NOMO-1 (cell line): ENCODE measurements at regions not wholly inside any gene's neighbourhood (a gene's known extent, or its start where the extent isn't known, plus 50 kb on each side); places are given as distances from the start of the nearest gene placed in this dataset.

Experiments
- DNase-seq, 2 experiments: peaks; one replicate each; lab custom pipeline; 2025; ENCODE audit not compliant: unreplicated experiment in 2 of 2; lab: John Stamatoyannopoulos, UW

DNA sequence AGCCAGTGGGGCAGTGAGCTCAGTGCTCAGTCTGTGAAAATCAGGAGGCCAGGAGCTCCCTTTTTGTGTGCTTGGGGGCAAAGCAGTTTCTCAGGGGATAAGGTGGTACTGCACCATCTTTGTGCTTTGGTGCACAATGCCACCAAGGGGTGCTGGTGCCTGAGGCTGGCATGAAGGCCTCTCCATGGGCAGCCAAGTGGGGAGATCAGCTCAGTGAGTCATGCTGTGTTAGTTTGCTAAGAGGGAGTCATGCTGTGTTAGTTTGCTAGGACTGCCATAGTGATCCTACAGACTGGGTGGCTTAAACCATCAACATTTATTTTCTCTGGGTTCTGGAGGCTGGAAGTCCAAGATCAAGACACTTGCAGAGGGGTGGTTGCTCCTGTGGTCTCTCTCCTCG is 428.1 kb downstream of the PRDM2 start:
- no peak for DNase-seq

DNA sequence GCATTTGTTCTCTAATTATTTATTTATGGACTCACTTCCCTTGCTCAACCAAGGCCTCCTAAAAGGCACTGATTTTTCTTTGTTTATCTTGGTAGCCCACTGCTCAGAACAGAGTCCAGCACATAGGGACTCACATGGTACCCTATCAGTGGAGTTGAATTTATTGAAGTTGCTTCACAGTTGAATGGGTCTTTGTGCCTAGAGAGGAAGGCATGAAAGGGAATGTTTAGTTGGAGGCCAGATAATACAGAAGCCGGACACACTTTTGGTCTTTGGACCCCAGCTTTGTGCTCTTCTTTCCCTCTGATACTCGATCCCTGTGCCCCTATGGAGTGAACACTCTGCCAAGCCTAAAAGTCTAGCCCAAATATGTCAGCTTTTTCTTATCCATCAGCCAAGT is 429.0 kb downstream of the PRDM2 start:
- DNase-seq = no peak

DNA sequence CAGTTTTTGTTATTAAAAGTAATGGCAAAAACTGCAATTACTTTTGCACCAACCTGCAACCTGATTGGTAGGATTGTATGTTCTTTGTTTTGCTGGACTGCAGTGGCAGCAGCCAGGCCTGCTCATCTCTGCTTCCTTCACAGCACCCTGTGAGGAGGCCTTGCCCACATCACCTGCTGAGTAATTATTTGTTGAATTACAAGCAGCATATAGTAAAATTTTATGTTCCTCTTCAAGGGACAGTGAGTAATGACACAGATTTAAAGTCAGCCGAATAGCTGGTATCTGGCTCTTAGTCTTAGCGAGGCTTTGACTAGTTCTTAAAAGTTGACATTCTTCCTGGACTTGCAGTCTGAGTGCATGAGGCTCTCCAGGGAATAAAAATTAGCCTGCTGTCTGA is 435.1 kb downstream of the PRDM2 start:
- no peak for DNase-seq

DNA sequence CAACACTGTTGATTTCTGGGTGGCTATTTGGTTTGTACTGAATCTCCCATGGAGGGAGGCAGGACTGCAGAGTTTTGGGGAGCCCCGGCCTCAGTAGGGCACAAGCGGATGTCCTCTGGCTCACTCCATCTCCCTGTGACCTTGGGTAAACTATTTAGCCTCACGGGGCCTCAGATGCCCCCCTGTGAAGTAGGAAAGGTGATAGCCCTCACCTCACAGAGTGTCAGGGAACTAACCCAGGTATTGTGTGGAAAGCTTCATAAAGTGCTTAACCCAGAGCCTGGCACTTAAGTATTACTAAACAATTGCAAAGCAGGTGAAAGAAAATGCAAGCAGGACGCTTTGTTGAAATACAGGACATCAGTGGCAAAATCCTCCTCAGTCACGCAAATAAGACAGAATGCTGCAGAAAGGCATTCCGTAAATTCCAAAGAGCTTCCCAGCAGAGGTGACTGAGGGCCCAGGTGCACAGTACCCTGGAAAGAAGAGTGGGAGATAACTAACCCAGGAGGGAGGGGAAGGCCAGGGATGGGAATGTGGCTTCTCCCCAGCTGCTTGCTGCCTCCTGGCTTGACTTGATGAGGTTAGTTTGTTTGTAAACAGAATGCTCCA is 436.3 kb downstream of the PRDM2 start:
- no peak for DNase-seq

DNA sequence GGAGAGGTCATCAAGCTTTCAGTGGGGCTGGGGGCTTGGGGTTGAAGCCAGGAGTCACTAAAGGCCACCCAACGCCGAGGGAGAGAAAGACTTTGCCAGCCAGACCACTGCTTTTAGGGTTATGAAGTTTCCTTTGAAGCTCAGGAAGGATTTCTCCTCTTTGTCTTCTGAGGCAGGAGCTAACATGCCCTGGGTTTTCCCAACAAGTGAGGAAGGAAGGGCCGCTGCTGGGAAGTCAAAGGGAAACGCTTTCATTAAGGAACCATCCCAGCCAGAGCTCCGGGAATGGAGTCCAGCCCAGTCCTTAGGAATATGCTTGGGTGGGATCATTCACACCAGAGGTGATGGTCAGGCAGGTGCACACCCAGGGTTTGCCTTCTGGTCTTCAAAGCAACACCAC is 436.9 kb downstream of the PRDM2 start:
- no peak for DNase-seq

DNA sequence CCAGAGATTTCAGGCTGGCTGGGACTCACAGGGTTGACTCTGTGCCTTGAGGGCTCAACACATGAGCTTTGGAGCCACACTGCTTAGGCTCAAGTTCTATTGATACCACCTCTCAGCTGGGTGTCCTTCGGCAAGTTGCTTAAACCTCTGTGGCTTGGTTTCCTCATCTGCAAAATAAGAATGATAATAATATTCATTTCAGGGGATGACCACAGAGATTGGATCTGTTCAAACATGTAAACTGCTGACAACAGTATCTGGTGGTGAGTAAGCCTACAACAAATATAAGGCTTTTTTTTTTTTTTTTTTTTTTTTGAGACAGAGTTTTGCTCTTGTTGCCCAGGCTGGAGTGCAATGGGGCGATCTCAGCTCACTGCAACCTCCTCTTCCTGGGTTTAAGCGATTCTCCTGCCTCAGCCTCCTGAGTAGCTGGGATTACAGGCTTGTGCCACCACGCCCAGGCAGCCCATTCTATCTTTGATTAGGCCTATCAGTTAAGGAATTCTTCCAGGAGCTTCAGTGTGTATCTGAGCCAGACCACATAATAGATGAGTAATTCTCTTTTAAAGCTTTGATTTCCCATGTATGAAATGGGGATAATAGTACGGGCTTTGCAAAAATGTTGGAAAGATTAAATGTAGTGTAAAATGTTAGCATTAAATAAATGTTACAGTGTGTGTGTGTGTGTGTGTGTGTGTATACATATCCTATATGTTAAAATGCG is 437.6 kb downstream of the PRDM2 start:
- DNase-seq = no peak

DNA sequence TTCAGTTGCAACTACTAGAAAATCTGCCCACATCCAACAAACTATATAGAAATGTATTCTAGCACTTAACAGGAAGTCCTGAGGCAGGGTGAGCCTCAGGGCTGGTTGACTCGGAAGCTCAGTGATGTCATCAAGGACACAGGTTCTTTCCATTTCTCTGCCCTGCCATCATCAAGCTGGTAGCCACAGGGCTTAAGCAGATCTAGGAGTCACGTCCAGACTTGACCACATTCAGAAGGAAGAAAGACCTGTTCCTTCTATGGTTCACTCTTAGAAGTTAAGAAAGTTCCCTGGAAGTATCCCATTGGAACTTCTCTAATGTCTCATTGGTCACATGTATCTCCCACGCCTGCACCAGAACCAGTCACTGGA is 438.1 kb downstream of the PRDM2 start:
- no peak for DNase-seq

DNA sequence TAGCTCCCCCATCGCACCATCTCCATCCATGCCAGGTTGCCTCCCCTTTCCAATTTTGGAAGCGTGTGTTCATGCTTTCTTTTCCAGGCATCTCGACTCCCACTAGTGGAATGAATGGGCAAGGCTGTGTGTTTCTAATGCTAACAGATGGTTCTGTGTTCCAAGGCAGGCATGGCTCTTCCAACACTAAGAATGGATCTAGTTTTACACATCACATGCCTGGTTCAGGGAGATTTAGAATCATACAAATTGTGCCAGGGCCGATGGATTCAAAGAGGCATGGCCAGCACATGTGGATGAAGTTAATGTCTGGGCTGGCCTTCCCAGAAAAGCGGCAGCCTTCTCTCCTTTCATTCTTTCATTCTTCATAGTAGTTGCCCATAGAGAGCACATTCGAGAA is 438.7 kb downstream of the PRDM2 start:
- DNase-seq = no peak

DNA sequence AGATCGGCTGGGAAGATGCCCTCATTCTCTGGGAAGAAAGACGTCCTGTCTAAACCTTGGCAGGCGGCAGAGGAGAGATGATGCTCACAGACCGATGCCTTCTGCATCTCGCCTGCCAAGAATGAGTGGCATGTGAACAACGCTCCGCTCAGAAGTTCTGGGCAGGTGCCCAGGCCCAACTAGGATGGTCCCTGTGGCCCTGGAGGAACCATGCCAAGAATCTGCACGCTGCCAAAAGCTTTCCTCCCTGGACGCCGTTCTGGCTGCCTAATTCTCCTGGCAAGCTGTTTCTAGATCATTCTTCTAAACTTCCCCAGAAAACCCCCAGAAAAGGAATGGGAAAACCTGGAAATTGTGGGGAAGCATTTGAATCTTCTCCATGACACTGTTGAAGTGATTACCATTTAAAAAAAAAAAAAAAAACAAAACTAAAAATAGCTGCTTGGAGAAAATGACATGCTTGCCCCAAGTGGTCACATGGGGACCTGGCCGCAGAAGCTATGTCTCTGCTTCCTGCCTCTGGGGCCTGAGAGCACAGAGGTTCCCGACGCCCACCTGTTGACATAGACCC is 440.9 kb downstream of the PRDM2 start:
- DNase-seq = no peak

DNA sequence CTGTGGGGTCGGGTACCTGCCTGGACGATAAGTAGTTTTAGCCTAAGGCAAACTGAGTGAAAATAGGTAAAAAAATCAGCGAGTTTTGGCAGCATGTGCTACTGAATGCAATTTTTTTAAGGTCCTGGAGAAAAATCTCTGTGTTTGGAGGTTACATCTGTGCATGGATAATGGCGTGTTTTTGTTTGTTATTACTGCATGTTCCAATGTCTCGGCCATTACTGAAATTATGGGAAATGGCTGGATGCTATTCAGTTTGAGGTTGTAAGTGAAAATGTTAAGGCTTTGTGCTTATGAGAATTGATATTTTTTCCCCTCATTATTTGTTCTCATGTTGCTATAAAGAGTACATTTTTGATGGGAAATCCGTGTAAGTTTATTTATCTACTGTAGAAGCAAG is 441.7 kb downstream of the PRDM2 start:
- no peak for DNase-seq

DNA sequence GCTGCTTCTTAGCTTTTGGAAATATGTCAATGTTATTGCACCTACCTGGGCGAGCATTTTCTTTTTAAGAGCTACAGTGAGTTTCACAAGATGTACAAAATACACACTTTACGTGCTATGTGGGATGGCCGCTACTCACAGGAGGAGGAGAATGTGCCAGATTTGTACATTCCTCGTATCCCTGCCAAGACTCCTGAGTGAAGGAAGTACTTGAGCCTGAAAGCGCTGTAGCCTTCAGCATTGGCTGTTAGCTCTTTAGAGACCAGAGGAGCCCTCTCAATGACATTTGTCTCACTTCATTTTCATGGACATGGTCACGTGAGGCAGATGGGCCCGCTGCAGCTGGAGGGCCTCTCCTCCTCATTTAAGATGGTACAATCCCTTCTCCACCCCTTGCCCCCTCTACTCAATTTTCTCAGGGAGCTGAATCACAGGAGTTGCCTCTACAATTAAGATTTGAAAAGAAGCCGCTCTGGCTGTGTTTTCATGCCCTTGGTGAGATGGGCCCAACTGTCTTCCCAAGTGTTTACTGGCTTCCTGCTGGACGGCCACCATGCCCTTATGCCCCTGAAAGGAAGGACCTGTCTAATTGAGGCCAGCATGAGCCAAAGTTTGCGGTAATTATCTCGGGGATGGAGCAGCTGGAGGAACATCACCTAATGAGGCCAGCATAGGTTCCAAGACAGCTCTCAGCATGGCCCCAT is 442.6 kb downstream of the PRDM2 start:
- no peak for DNase-seq

DNA sequence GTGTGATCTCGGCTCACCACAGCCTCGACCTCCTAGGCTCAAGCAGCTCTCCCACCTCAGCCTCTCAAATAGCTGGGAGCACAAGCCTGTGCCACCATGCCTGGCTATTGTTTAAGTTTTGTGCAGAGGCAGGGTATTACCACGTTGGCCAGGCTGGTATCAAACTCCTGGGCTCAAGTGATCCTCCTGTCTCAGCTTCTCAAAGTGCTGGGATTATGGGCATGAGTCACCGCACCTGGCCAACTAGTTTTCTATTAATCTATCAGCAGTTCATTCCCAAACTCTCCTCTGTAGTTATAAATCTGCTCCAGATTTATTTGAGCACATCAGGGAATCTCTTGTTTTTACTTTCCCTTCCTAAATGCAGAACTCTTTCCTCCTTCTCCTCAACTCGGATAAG is 443.8 kb downstream of the PRDM2 start:
- DNase-seq = no peak

DNA sequence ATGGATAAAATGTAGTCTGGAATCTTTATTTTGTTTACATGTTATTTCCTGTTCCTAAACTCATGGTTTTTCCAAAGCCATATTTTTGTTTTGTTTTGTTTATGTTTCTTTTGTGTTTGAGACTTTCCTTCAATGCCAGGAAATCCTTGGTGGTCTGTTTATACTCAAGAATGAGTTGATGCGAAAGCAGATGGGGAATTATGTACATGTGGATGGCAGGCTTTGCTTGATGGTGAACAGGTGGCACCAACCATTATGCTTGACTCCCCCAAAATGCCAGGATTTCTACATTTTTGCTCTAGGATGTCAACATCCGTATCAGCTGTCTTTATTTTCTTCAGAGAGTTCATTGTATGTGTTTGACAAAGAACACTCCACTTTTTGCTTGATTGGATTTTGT is 448.5 kb downstream of the PRDM2 start:
- DNase-seq = no peak

DNA sequence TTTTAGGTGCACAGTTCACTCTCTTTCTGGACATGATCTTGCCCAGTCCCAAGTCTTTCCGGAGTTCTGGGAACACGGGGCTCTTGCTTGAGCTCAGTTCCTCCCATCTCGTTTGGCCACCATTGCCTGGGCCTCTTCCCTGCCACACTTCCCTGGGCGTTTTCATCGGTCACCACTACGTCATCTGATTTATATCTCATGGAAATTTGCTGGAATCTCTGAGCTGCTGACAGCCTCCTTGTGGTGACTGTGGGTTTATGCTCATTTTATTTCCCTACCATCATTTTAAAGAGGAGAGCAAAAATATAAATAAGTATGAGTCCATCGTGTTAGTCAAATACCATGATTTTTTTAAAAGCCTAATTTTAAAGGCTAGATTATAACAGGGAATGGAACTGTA is 449.1 kb upstream of the KAZN start:
- DNase-seq = no peak

DNA sequence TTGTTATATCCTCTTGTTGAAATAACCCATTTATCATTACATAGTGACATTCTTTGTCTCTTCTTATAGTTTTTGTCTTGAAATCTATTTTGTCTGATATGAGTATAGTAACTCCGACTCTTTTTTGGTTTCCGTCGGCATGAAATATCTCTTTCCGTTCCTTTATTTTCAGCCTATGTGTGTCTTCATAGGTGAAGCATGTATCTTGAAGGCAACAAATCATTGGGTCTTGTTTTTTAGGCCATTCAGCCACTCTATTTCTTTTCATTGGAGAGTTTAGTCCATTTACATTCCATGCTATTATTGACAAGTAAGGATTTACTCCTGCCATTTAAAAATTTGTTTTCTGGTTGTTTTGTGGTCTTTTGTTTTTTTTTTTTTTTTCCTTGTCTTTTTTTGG is 441.9 kb upstream of the KAZN start:
- DNase-seq = no peak

DNA sequence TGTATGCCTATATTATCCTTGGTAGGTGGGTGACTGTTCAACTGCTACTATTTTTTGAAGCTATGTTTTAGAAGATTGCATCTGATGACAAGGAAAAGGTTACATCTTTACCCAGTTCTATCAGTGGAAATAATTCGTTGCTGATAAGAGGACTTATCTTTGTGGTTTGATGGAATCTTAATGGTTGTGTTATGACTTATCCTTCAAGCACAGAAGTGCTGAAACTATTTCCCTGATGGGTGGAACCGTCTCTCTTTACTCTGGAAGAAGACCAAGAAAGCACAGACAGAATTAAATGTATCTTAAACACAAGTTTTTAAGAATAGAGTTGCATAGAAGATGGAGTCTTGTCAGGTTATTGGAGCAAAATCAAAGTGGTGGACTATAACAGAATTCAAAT is 437.7 kb upstream of the KAZN start:
- no peak for DNase-seq

DNA sequence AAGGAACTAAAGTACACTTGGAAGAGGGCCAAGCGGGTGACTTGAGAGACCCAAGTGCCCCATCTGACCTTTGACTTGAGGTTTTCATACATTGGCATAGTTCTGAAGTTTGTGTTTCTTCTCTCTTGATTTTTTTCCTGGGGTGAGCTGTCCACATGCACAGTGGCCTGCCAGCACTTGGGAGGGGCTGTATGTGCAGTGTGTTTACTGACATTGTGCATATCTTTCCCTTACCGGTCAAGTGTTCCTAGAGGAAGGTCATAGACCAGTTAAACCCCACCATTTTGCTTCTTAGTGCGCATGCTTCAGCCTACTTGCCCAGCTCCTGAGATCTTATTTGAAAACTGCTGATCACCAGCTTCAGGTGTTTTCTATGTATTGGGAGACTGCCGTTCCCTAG is 435.2 kb upstream of the KAZN start:
- DNase-seq = no peak

DNA sequence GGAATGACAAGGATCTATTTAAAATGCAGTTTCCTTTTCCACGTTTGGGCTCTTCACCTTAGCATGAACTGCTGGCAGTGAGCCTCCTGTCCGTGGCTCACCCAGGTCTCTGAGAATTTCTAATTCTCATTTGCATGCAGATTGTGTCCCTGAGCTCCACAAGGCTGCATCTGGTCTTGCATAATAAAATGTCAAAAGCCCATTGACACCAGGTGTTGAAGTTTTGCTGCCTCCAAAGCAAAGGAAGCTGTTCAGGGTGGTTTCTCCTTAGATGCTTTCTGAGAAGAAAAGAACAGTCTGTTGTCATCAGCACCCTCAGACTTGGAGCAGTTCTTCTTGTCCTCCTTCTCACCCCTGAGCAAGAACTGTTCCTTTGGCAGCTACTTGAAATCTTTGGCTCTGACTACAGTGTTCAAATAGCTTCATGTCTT is 433.1 kb upstream of the KAZN start:
- DNase-seq = no peak

DNA sequence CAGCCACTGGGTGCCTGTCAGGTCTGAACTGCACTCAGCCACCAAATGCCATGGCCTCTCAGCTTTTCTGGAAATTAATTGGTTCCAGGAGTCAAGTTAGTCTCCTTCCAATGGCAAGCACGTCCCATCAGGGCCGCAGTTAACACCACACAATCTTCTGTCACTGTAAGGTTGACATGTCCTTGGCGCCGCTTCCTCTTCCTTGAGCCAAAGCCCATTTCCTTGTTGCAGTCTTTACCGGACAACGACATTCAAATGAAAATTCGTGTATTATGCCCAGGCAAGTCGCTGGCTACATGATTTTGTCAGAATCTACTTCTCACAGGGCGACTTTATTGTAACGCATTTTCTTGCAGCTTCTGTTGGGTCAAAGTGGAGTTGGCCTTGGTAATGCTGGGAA is 430.6 kb upstream of the KAZN start:
- no peak for DNase-seq

DNA sequence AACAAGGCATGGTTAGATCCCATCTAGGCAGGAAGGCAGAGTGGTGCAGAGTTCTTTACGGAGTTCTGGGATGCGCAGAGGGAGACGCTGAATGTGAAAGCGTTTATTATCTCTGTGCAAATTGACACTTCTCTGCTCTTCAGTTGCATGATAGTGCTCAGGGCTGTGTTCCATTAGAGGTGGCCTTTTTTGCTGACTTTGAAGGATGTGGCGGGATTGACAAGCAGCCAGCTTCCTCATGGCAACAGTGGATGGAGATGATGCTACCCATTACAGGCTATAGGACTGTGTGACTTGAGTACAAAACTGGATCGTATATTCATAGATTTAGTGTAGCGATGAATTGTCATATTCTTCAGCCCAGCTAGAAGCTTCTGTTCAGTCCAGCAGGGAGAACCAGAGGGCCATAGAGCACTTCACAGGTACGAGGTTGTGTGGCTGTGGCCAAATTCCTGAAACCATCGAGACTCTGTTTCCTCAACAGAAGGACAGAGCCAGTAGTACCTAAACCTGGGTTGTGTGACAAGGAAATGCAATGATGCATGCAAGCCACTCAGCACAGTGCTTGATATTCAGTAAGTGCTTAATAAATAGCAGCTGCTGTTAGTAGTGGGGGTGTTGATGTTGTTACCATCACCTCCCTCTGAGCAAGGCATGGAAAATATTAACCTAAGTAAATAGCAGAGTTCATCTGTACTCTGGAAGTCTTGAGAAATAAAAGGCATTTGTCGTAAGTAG is 430.0 kb upstream of the KAZN start:
- DNase-seq = no peak

DNA sequence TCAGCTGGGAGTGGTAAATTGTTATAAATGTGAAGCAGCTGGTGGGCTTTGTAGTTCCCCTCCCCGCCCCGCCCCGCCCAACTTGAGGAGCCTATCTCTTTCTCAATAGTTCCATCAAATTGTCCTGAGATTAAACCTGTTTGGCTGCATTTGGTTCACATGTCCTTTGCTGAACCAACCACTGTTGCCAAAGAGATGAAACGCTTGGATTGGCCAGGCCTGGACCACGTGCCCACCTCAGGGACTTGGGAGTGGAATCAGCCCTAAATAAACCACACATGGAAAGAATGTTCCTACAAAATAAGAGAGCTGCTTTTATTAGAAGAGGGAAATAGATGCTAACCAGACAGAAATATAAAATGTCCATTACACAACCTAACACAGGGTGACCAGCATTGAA is 424.9 kb upstream of the KAZN start:
- DNase-seq = no peak
